SK-N-SH (cell line): ENCODE measurements at regions not wholly inside any gene's neighbourhood (a gene's known extent, or its start where the extent isn't known, plus 50 kb on each side); places are given as distances from the start of the nearest gene placed in this dataset.

ENCODE experiments used
- CHD2 ChIP-seq: fragments of 150-350 bp; IDR thresholded peaks from 2 replicates; pipeline ENCODE4 v1.6.1; 2018; ENCODE audit warnings: low read length; ENCODE audit not compliant: partially characterized antibody
- TF ChIP-seq, protein P1 (sequence below): fragments of 200-600 bp; sonication (generic); IDR thresholded peaks from 2 replicates; pipeline ENCODE4 v1.6.1; 2017; ENCODE audit warnings: antibody characterized with exemption, mild to moderate bottlenecking, moderate library complexity
- TF ChIP-seq, protein P2 (sequence below): fragments of 150-350 bp; IDR thresholded peaks from 2 replicates; pipeline ENCODE4 v1.6.1; 2016; ENCODE audit warnings: mild to moderate bottlenecking, low read depth, low read length
- TF ChIP-seq, protein P3 (sequence below): fragments of 150-350 bp; IDR thresholded peaks from 2 replicates; pipeline ENCODE4 v1.6.1; 2017; ENCODE audit warnings: antibody characterized with exemption, low read length, low read depth, borderline replicate concordance

DNA sequence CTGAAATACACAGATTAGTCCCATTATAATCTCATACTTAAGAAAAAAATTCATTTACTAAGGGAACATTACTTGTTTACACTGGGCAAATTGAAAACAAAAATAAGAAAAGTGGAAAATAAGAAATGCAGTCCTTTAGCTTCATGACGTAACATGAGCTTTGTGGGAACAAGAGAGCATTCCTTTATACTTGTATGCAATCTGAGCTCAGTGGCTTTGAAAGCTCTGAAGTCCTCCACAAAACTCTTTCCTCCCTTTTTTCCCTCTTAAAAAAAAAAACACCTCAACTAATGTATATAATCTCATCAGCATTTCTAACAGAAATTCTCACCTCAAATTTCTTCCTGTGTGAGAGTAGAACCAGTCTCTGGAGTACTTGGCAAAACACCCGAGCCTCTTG lies 76.9 kb upstream of the OTX2 start:
- TF ChIP-seq, protein P1, sequence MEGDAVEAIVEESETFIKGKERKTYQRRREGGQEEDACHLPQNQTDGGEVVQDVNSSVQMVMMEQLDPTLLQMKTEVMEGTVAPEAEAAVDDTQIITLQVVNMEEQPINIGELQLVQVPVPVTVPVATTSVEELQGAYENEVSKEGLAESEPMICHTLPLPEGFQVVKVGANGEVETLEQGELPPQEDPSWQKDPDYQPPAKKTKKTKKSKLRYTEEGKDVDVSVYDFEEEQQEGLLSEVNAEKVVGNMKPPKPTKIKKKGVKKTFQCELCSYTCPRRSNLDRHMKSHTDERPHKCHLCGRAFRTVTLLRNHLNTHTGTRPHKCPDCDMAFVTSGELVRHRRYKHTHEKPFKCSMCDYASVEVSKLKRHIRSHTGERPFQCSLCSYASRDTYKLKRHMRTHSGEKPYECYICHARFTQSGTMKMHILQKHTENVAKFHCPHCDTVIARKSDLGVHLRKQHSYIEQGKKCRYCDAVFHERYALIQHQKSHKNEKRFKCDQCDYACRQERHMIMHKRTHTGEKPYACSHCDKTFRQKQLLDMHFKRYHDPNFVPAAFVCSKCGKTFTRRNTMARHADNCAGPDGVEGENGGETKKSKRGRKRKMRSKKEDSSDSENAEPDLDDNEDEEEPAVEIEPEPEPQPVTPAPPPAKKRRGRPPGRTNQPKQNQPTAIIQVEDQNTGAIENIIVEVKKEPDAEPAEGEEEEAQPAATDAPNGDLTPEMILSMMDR = no peak
- TF ChIP-seq, protein P2, sequence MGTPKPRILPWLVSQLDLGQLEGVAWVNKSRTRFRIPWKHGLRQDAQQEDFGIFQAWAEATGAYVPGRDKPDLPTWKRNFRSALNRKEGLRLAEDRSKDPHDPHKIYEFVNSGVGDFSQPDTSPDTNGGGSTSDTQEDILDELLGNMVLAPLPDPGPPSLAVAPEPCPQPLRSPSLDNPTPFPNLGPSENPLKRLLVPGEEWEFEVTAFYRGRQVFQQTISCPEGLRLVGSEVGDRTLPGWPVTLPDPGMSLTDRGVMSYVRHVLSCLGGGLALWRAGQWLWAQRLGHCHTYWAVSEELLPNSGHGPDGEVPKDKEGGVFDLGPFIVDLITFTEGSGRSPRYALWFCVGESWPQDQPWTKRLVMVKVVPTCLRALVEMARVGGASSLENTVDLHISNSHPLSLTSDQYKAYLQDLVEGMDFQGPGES = no peak
- TF ChIP-seq, protein P3, sequence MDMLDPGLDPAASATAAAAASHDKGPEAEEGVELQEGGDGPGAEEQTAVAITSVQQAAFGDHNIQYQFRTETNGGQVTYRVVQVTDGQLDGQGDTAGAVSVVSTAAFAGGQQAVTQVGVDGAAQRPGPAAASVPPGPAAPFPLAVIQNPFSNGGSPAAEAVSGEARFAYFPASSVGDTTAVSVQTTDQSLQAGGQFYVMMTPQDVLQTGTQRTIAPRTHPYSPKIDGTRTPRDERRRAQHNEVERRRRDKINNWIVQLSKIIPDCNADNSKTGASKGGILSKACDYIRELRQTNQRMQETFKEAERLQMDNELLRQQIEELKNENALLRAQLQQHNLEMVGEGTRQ = no peak
- no peak for TF ChIP-seq CHD2
